Neural progenitor cell (in vitro differentiated cells): ENCODE measurements at regions not wholly inside any gene's neighbourhood (a gene's known extent, or its start where the extent isn't known, plus 50 kb on each side); places are given as distances from the start of the nearest gene placed in this dataset.

Source experiments
- CTCF ChIP-seq: fragments of 200-600 bp; sonication (generic); IDR thresholded peaks from 2 replicates; pipeline ENCODE4 v1.5.1; 2017; ENCODE audit warnings: antibody characterized with exemption, mild to moderate bottlenecking
- EZH2 ChIP-seq: fragments of 200-600 bp; sonication (generic); IDR thresholded peaks from 2 replicates; pipeline ENCODE4 v1.6.1; 2017; ENCODE audit warnings: antibody characterized with exemption, mild to moderate bottlenecking, moderate library complexity

GRCh38 chr12:25395227-25395626 lies 144.5 kb upstream of the KRAS start:
- TF ChIP-seq EZH2, result no peak
- no peak for TF ChIP-seq CTCF
